D721Med (cell line): ENCODE measurements at regions not wholly inside any gene's neighbourhood (a gene's known extent, or its start where the extent isn't known, plus 50 kb on each side); places are given as distances from the start of the nearest gene placed in this dataset.
A peak's percentile ranks its signal among the peaks of the same experiment; 100 is the strongest.

ENCODE experiments used
- DNase-seq: peaks from one replicate; pipeline ENCODE4 v3.0.0; 2011; ENCODE audit warnings: low spot score; ENCODE audit not compliant: insufficient read length
- FAIRE-seq: peaks from 2 replicates; lab custom pipeline; 2011; peaks lifted over from hg19 to GRCh38; lab: Jason Lieb, UNC
- TF ChIP-seq, protein P1 (sequence below): IDR thresholded peaks from 2 replicates; pipeline ENCODE4 v1.5.1; 2012; ENCODE audit warnings: mild to moderate bottlenecking, control low read depth; ENCODE audit not compliant: insufficient read depth; ENCODE audit errors: missing control alignments

DNA sequence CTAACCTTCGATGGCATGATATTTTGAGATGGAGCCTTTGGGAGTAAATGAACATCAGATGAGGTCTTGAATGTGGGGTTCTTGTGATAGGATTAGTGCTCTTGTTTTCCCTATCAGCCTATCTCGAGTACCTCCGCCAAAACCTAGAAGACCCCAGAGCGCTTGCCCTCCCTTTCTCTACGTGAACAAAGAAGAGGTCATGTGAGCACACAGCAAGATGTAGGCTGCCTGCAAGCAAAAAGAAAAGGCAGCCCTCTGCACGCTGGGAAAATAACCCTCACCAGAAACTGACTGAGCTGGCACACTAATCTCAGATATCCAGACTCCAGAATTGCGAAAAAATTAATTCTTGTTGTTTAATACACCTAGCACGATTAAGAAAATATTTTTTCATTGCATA, 799.8 kb upstream of the SLC10A2 start:
- FAIRE-seq (no peak), DNase-seq (no peak)
- TF ChIP-seq, protein P1, sequence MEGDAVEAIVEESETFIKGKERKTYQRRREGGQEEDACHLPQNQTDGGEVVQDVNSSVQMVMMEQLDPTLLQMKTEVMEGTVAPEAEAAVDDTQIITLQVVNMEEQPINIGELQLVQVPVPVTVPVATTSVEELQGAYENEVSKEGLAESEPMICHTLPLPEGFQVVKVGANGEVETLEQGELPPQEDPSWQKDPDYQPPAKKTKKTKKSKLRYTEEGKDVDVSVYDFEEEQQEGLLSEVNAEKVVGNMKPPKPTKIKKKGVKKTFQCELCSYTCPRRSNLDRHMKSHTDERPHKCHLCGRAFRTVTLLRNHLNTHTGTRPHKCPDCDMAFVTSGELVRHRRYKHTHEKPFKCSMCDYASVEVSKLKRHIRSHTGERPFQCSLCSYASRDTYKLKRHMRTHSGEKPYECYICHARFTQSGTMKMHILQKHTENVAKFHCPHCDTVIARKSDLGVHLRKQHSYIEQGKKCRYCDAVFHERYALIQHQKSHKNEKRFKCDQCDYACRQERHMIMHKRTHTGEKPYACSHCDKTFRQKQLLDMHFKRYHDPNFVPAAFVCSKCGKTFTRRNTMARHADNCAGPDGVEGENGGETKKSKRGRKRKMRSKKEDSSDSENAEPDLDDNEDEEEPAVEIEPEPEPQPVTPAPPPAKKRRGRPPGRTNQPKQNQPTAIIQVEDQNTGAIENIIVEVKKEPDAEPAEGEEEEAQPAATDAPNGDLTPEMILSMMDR = no peak

DNA sequence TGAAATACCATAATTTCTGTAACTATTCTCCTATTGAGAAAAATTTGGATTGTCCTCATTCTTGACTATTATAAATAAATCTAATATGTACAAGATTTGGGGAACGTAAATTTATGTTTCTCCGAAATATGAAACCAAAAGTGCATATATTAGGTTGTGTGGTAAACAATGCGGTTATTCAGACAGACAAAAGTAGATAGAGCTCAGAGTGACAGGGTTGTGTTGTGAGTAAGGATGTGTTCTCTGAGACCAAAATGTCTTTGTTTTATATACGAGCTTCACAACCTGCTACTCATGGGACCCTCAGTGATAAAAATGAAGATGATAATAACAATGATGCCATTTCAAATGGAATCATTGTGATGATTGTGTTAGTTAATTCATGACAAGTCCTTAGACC, 796.3 kb upstream of the SLC10A2 start:
- FAIRE-seq (no peak), DNase-seq (no peak)
- TF ChIP-seq, protein P1 = no peak

DNA sequence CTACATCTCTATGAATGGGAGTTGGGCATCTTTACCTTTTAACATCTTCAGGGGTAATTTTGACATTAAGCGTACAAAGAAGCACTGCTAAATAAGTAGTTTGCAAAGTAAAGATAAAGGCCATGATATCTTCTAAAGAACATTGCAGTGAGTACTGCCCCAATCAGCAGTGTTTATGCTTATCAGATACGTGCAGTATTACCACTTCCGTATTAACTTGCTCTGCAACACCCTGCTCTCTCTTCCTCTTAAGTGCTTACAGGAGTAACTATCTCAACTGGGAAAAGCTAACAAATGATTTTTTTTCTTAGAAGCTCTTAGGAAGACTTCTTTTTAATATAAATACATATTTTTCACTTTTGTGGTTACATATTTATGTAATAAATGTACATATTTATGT, 793.7 kb upstream of the SLC10A2 start:
- no peak for FAIRE-seq
- DNase-seq = no peak
- TF ChIP-seq, protein P1 = no peak

DNA sequence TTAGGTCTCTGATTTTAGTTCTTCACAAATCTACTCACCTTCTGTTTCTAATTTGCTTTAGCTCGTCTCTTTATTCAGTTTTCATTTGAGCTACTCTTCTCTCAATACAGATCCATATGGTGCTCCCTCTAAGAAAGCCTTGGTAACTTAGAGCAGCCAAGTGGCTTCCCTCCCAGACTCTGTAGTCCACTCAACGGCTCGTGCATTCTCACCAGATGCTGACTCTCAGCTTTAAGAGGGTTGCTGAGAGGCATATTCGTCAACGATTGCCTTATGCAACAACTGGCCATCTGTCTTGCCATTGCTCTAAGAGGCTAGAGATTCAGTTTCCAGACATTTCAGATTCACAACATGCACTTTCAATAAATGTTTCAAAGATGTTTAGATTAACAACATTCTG, 785.8 kb upstream of the SLC10A2 start:
- no peak for FAIRE-seq
- TF ChIP-seq, protein P1 = no peak
- no peak for DNase-seq

DNA sequence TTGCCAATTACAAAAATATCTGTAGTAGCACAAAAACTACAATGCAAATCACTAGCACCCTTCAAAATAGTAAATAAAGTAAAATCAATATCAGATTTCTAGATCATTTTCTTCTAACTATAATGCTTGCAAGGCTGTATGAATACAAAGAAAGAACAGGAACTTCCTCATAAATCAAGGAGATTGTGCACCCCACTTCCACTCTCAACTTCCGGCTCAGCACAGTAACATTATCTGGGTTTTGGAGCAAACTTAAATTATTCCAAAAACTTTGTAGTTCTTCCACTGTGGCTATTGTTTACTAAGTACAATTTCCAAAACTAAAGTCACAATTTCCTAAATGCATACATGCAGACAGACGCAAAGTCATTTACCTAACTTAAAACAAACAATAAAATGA, 778.3 kb upstream of the SLC10A2 start:
- TF ChIP-seq, protein P1 = no peak
- DNase-seq (no peak), FAIRE-seq (no peak)

DNA sequence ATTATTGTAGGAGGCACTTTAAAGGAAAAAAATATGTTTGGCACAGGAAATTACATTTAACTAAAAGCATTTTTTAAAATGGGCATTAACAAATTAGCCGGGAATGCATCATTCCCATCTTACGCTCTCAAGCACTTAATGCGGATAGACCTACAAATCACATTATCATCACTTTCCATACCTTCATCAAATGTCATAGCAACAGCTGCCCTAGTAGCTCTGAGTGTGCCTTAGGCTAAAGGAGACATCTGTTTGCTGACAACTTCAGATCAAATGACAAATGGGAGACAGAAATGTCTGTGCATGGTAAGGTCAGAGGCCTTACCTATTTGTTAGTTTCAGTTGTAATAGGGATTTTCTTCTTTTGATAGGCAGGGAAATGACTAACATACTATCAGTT, 773.2 kb upstream of the SLC10A2 start:
- peak; percentile 63 for FAIRE-seq
- TF ChIP-seq, protein P1 = no peak
- no peak for DNase-seq

DNA sequence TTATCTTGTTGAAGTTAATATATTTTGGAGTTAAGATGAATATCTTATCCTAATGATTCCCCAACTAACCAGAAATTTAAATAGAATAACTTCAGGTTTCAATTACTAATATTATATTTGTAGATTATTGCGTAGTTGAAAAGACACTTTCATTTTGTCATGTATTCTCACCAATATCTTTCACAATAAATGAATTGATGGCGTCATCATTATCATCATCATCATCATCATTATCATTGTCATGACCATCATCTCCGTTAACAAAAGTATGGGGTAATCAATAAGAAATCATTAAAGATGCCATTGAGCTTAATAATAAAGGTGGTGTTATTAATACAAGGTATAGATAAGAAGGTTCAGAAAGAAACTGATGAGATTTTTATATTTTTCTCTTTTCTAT, 768.8 kb upstream of the SLC10A2 start:
- no peak for DNase-seq
- TF ChIP-seq, protein P1 = no peak
- FAIRE-seq = no peak
